Dendritic cell treated with granulocyte-macrophage colony-stimulating factor and Interleukin-4, amounts not matched to agents 40 ng/mL and 50 ng/mL, for 4 days (primary cell): ENCODE measurements at regions not wholly inside any gene's neighbourhood (a gene's known extent, or its start where the extent isn't known, plus 50 kb on each side); places are given as distances from the start of the nearest gene placed in this dataset.
"Not testable (repeated sequence)": the region's sequence is repeated elsewhere in the genome, so short reads cannot be mapped to it uniquely, and the experiment has no call there.

Experiments used
- H3K27ac Mint-ChIP-seq: one replicate; pipeline ENCODE4 v1.8.0; 2022; ENCODE audit warnings: mild to moderate bottlenecking, mixed read lengths
- H3K27me3 Mint-ChIP-seq: one replicate; pipeline ENCODE4 v1.8.0; 2022; ENCODE audit warnings: mild to moderate bottlenecking, mixed read lengths
- H3K36me3 Mint-ChIP-seq: one replicate; pipeline ENCODE4 v1.8.0; 2022; ENCODE audit warnings: low read depth, mixed read lengths
- H3K4me1 Mint-ChIP-seq: one replicate; pipeline ENCODE4 v1.8.0; 2022; ENCODE audit warnings: low read depth, mixed read lengths
- H3K4me3 Mint-ChIP-seq: one replicate; pipeline ENCODE4 v1.8.0; 2022; ENCODE audit warnings: mild to moderate bottlenecking, moderate library complexity, mixed read lengths
- H3K9me3 Mint-ChIP-seq: one replicate; pipeline ENCODE4 v1.8.0; 2022; ENCODE audit warnings: mixed read lengths
- intact Hi-C: fragments of 100-400 bp; cut with micrococcal nuclease; formaldehyde crosslinking; loops from one replicate; pipeline ENCODE4 v1.15.0; 2022

GRCh38 chr9:66601472-66601871, 299.1 kb upstream of the ZNF658 start:
- H3K4me3 Mint-ChIP-seq, H3K9me3 Mint-ChIP-seq, H3K27ac Mint-ChIP-seq, H3K36me3 Mint-ChIP-seq, intact Hi-C loops, H3K4me1 Mint-ChIP-seq, H3K27me3 Mint-ChIP-seq: not testable (repeated sequence)

GRCh38 chr9:66631521-66632046, 268.9 kb upstream of the ZNF658 start:
- intact Hi-C loops, H3K27ac Mint-ChIP-seq, H3K36me3 Mint-ChIP-seq, H3K9me3 Mint-ChIP-seq, H3K4me1 Mint-ChIP-seq, H3K27me3 Mint-ChIP-seq, H3K4me3 Mint-ChIP-seq: not testable (repeated sequence)

DNA sequence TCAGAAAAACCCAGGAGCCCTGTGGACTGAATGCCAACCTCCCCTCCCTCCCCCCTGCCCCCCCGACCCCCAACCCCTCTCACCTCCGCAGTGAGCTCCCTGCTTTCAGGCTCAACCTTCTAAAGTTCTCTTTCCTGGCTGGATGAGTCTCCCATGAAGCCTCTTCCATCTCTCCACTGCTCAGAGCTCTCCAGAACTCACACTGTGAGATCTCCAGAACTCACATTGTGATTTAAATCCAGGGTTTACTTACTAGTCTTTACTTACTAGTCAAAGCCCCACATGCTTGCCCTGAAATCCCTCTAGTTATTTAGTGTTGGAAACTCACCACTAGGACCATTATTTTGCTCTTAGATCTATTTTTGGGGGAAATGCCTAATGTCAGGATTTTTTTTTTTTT, 252.8 kb upstream of the ZNF658 start:
- H3K27ac Mint-ChIP-seq, intact Hi-C loops, H3K36me3 Mint-ChIP-seq, H3K4me1 Mint-ChIP-seq, H3K27me3 Mint-ChIP-seq, H3K4me3 Mint-ChIP-seq, H3K9me3 Mint-ChIP-seq: not testable (repeated sequence)

DNA sequence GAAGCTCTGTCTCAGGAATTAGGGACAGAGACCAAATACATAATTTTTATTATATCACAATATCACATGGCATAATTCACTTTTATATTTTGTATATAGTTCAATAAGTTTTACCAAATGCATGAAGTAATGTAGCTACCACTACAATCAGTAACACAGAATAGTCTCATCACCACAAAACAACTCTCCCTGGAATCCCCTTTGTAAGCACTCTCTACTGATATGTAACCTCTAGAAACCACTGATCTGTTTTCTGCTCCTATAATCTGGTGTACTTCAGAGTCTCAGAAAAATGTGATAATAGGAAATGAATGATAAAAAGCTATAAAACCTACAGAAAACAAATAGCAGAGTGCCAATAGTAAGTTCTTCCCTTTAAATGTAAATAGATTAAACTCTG, 210.3 kb upstream of the ZNF658 start:
- H3K27me3 Mint-ChIP-seq, H3K9me3 Mint-ChIP-seq, H3K36me3 Mint-ChIP-seq, H3K4me1 Mint-ChIP-seq, H3K4me3 Mint-ChIP-seq, H3K27ac Mint-ChIP-seq, intact Hi-C loops: not testable (repeated sequence)

DNA sequence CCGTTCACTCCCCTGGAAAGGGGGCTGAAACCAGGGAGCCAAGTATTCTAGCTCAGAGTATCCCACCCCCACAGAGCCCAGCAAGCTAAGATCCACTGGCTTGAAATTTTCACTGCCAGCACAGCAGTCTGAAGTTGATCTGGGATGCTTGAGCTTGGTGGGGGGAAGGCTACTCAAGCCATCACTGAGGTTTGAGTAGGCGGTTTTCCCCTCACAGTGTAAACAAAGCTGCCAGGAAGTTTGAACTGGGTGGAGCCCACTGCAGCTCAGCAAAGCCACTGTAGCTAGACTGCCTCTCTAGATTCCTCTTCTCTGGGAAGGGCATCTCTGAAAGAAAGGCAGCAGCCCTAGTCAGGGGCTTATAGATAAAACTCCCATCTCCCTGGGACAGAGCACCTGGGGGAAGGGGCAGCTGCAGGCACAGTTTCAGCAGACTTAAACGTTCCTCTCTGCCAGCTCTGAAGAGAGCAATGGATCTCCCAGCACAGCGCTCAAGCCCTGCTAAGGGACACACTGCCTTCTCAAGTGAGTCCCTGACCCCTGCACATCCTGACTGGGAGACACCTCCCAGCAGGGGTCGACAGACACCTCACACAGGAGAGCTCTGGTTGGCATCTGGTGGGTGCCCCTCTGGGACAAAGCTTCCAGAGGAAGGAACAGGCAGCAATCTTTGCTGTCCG, 204.8 kb upstream of the ZNF658 start:
- H3K36me3 Mint-ChIP-seq, H3K27me3 Mint-ChIP-seq, H3K4me1 Mint-ChIP-seq, intact Hi-C loops, H3K27ac Mint-ChIP-seq, H3K4me3 Mint-ChIP-seq, H3K9me3 Mint-ChIP-seq: not testable (repeated sequence)

- H3K9me3 Mint-ChIP-seq, intact Hi-C loops, H3K4me3 Mint-ChIP-seq, H3K4me1 Mint-ChIP-seq, H3K36me3 Mint-ChIP-seq, H3K27me3 Mint-ChIP-seq, H3K27ac Mint-ChIP-seq: not testable (repeated sequence)
These were observed 203.0 kb upstream of the ZNF658 start for GRCh38 chr9:66697343-66698065.

- H3K4me1 Mint-ChIP-seq, H3K27me3 Mint-ChIP-seq, H3K4me3 Mint-ChIP-seq, H3K36me3 Mint-ChIP-seq, H3K27ac Mint-ChIP-seq, intact Hi-C loops, H3K9me3 Mint-ChIP-seq: not testable (repeated sequence)
These were observed 202.5 kb upstream of the ZNF658 start for GRCh38 chr9:66698066-66698455.

GRCh38 chr9:66701411-66702377, 198.8 kb upstream of the ZNF658 start:
- intact Hi-C loops, H3K4me3 Mint-ChIP-seq, H3K4me1 Mint-ChIP-seq, H3K36me3 Mint-ChIP-seq, H3K27me3 Mint-ChIP-seq, H3K9me3 Mint-ChIP-seq, H3K27ac Mint-ChIP-seq: not testable (repeated sequence)

GRCh38 chr9:66711553-66711952, 189.0 kb upstream of the ZNF658 start:
- H3K4me3 Mint-ChIP-seq, H3K36me3 Mint-ChIP-seq, intact Hi-C loops, H3K9me3 Mint-ChIP-seq, H3K27ac Mint-ChIP-seq, H3K4me1 Mint-ChIP-seq, H3K27me3 Mint-ChIP-seq: not testable (repeated sequence)

- H3K4me3 Mint-ChIP-seq, intact Hi-C loops, H3K27me3 Mint-ChIP-seq: not testable (repeated sequence)
These were observed 187.7 kb upstream of the ZNF658 start for GRCh38 chr9:66712870-66713269.

DNA sequence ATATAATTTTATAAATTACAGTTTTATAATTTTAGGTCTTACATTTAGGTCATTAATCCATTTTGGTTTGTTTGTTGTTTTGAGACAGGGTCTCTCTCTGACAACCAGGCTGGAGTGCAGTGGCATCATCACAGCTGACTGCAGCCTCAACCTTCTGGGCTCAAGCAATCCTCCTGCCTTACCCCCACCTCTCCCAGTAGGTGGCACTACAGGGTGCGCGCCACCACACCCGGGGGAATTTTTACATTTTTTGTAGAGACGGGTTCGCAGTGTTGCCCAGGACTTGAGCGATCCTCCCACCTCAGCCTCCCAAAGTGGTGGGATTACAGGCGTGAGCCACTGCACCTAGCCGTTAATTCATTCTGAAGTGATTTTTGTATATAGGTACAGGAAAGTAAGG, 187.0 kb upstream of the ZNF658 start:
- H3K9me3 Mint-ChIP-seq, H3K27ac Mint-ChIP-seq, H3K4me3 Mint-ChIP-seq, intact Hi-C loops, H3K36me3 Mint-ChIP-seq, H3K4me1 Mint-ChIP-seq, H3K27me3 Mint-ChIP-seq: not testable (repeated sequence)

More at GRCh38 chr9:66712870-66713269, 187.7 kb upstream of the ZNF658 start:
- not testable (repeated sequence) for H3K9me3 Mint-ChIP-seq, H3K27ac Mint-ChIP-seq, H3K36me3 Mint-ChIP-seq, H3K4me1 Mint-ChIP-seq

DNA sequence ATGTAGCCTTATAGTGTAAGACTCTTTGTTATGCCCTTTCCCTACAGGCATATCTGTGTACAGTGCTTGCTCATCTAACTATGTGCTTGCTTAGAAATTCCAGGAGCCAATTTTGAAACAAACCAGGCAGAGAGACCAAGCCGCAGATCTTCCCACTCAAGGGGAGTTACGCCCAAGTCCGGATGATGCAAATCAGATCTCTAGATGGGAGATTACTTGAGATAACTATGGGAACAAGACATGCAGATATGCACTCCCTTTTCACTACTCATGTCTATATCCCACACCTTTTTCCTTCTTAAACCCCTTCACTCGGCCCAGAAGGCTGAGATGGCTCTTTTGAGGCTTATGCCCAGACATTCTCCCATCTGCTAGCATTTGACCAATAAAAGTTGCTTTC, 179.7 kb upstream of the ZNF658 start:
- H3K27me3 Mint-ChIP-seq, H3K27ac Mint-ChIP-seq, H3K36me3 Mint-ChIP-seq, intact Hi-C loops, H3K9me3 Mint-ChIP-seq, H3K4me3 Mint-ChIP-seq, H3K4me1 Mint-ChIP-seq: not testable (repeated sequence)

DNA sequence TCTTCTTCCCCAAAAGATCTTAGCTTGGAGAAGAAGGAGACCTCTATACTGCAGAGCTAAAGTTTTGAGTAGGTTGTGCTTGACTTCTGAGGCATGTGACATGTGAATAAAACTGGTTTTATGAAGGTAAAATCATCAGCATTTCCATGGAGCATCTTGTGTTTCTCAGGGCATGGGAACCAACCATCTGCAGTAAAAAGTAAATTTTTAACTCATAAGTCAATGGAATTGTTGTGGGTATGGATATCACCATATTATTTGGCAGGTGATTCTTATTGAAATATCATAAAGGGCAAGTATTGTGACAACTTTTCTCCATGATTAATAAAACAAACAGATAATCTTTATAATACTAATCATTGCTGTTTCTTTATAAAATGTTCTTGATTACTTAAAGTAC, 173.0 kb upstream of the ZNF658 start:
- H3K27me3 Mint-ChIP-seq, H3K27ac Mint-ChIP-seq, H3K9me3 Mint-ChIP-seq, H3K36me3 Mint-ChIP-seq, H3K4me1 Mint-ChIP-seq, intact Hi-C loops, H3K4me3 Mint-ChIP-seq: not testable (repeated sequence)

DNA sequence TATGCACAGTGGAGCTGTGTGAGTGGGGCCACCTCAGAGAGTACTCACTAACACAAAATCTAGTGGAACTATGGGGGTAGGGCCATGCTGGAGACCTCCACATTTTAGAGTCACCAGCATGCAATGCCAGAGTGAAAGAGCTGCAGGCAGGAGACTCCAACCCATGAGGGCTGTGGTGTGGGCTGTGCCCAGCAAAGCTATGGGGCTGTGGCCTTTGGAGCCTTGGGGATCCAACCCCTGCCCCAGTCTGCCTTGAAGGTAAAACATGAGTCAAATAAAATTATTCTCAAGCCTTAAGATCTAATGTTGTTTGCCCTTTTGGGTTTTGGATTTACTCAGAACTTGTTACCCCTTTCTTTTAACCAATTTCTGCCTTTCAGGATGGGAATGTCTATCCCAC, 163.8 kb upstream of the ZNF658 start:
- intact Hi-C loops, H3K27ac Mint-ChIP-seq, H3K4me1 Mint-ChIP-seq, H3K9me3 Mint-ChIP-seq, H3K4me3 Mint-ChIP-seq, H3K27me3 Mint-ChIP-seq, H3K36me3 Mint-ChIP-seq: not testable (repeated sequence)
